CD4-positive, alpha-beta T cell treated with Interleukin-15 for 4 hours (primary cell): ENCODE measurements at regions not wholly inside any gene's neighbourhood (a gene's known extent, or its start where the extent isn't known, plus 50 kb on each side); places are given as distances from the start of the nearest gene placed in this dataset.

Experiments
- DNase-seq: peaks from one replicate; pipeline ENCODE4 v3.0.0-alpha.2; 2020; ENCODE audit warnings: low spot score

GRCh38 chr22:48880749-48881148, 946.9 kb downstream of the BRD1 start:
- DNase-seq, result no peak

DNA sequence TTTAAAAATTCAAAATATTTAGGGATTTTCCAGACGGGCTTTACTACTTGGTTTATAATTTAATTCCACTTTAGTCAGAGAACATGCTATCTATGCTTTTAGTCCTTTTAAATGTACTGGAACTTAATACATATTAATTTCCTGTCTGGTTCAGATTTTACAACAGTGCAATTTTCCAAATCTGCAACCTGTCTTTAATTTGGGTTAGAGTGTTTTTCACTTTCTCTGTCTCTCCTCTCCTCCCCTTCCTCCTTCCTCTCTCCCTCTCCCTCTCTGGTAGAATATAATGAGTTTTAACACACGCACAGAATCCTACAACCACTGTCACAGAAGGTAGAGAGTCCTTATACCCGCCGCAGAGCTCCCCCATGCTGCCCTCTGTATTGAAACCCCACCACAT, 950.7 kb downstream of the BRD1 start:
- DNase-seq, result no peak

DNA sequence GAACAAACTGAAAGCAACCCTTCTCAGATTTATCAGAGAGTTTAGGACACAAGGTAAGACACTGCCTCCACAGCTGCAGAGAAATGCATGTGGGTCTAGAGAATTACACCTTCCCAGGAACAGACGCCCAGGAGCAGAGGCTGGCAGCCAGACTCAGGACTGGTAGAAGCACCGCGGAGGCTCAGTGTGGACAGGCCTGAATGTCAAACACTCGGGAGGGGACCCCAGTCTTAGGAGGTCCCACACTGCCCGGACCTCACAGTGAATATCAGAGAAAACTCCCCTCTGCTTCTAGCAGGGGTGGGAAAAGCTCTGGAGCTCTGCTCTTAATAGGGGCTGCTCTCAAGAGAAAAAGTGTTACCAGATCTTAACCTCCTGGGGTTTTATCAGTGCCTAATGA, 952.7 kb downstream of the BRD1 start:
- no peak for DNase-seq

- DNase-seq, result no peak
These were observed 954.5 kb downstream of the BRD1 start for GRCh38 chr22:48873191-48873520.

DNA sequence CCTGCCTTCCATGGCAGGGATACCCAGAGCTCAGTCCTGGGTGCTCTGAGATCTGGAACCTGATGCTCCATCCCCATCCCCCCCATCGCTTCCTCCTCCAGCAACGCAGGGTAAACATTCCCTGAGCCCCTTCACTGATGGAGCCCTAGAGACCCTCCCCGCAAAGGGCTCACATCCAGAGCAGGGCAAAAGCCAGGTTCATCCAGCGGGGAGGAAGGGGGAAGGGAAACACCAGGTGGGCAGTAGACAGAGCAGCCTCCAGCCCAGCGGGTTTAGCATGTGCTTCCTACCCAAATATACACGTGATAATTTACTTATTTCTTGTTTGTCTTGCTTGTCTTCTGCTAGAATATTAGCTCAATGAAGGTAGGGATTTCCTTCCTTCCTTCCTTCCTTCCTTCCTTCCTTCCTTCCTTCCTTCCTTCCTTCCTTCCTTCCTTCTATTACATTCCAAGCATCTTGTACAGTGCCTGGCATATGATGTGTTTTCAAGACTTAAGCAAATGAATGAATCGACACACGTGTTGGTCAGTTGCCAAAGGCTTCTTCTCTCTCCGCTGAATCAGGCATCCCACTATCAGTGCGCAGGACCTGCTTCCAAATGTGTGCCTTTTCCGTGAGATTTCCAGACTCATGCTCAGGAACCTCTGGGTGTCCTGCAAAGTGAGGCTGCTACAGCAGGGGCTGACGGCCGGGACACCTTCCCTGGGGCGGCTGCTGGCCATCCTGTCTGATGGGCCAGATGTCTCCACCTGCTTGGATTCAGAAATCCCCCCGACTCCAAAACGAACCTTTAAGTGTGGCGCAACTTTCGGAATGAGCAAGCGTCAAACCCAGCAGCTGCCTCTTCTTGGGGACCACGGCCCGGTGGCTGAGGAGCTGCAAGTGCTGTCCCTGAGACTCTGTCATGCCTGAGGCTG, 955.1 kb downstream of the BRD1 start:
- DNase-seq, result no peak

- no peak for DNase-seq
These were observed 956.4 kb downstream of the BRD1 start for GRCh38 chr22:48871176-48871840.

- DNase-seq, result no peak
These were observed 957.2 kb downstream of the BRD1 start for GRCh38 chr22:48870436-48870835.

GRCh38 chr22:48869788-48870187, 957.9 kb downstream of the BRD1 start:
- DNase-seq, result no peak

DNA sequence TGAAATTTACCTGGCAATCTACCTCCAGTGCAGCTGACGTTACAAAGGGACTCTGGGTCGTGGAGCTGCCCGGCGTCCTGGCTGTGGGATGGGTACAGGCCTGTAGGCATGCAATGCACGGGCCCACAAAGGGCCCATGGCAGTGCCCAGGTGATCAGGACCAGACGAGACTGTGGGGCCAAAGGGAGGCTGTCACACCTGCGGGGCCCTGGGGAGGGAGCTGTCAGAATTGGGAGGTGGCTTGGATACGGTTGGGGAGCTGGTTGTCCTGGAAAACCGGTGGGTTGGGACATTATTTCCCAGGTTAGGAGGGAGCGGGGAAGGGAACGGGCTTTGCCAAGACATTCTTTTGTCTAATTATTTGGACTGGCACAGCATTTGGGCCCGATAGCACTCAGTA, 958.5 kb downstream of the BRD1 start:
- DNase-seq, result no peak

DNA sequence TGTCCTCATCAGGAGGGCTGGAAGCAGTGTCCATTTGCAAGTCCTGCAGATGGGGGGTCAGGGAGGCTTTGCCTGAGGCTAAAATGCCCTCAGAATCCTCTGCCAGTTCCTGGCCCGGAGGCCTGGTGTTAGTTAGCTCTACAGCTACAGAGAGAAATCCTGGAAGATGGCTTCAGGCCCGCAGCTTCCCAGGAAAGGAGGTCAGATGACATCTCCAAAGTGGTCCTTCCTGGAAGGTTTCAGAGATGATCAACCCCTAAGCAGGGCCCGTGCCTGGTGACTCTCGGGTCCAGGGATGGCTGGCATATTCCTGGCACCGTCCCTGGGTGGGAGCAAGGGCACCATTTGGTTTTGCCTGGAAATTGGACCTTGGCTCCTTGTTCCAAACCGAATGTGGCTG, 959.1 kb downstream of the BRD1 start:
- DNase-seq, result no peak

DNA sequence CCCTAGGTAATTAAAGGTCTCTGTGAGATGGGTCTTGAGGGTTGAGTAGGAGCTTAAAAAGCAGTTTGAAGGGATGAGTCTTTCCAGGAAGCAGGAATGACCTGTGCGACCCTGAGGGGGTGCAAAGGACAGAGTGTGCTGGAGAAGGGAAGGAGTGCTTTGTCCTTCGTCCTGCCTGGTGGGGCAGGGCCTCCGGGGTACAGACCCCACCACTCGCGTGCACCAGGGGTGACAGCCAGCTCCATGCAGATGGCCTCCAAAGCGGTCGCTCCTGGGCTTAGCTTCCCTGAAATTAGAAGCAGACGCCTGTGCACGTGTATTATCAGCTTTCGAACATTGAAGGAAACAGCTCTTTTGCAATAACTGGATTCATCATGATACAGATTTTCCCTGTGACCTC, 959.8 kb downstream of the BRD1 start:
- no peak for DNase-seq

- DNase-seq, result no peak
These were observed 960.6 kb downstream of the BRD1 start for GRCh38 chr22:48866906-48867681.

DNA sequence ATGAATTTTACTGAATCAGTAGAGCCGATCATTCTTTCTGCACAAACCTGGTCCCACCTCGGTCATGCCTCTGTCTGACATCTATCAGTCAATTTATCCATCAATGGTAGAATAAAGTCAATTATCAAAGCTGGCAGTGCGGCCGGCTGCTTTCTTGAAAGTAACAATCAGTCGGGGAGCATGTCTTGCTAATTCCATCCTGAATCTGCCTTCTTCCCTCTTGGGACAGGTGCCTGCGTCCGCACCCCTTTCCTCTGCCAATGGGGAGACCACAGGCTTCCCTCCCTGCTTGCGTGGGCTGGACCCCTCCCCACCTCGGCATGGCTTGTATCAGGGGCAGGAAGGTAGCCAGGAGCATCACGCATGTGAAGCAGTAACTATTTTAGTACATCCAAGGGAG, 962.9 kb downstream of the BRD1 start:
- DNase-seq, result no peak

GRCh38 chr22:48863965-48864528, 963.6 kb downstream of the BRD1 start:
- DNase-seq, result no peak

GRCh38 chr22:48860557-48860956, 967.1 kb downstream of the BRD1 start:
- DNase-seq, result no peak

DNA sequence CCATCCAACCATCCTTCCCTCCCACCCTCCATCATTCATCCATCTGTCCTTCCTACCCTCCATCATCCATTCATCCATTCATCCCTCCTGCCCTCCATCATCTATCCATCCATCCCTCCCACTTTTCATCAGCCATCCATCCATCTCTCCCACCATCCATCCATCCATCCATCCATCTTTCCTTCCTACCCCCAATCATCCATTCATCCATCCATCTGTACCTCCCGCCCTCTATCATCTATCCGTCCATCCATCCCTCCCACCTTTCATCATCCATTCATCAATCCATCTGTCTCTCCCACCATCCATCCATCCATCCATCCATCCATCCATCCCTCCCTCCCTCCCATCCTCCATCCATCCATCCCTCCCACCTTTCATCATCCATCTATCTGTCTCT, 968.8 kb downstream of the BRD1 start:
- no peak for DNase-seq

- DNase-seq, result no peak
These were observed 969.6 kb downstream of the BRD1 start for GRCh38 chr22:48858121-48858520.

DNA sequence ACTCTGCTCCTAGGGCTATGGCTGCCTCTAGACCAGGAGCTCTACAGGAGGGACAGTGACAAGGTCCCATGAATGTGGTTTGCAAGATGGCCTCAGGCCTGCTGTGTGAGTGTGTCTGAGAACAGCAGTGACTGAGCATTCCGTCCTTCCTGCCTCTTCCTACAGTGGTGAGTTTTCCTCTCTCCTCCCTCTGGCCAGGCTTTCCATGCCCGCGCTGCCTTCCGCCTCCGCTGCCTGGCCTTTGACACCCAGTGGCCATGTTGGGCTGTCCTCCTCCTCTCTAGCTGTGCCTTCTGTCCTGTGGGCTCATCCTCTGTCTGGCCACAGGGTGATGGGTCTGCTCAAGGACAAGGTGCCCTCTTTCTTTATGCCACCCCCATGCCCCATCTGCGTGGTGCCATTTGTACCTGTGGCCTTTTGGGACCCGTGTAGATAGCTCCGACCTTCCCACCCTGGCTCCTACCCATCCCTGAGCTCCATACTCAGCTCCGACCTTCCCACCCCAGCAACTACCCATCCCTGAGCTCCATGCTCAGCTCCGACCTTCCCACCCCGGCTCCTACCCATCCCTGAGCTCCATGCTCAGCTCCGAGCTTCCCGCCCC, 970.4 kb downstream of the BRD1 start:
- DNase-seq, result no peak

DNA sequence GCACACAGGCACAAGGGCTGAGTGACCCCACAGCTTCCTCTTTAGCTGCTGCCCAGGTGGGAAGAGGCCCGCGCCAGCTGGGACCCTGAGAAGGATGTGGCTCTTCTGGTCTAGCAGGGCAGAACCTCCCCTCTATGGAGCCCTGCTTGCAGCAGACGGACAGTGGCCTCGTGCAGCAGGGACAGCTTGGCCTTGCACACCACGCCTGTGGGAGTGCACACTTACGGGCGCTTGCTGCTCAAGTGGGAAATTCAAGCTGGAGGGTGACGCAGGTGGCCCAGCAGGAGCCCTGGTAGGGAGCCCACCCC, 971.4 kb downstream of the BRD1 start:
- no peak for DNase-seq

GRCh38 chr22:48855593-48856307, 971.9 kb downstream of the BRD1 start:
- DNase-seq, result no peak

DNA sequence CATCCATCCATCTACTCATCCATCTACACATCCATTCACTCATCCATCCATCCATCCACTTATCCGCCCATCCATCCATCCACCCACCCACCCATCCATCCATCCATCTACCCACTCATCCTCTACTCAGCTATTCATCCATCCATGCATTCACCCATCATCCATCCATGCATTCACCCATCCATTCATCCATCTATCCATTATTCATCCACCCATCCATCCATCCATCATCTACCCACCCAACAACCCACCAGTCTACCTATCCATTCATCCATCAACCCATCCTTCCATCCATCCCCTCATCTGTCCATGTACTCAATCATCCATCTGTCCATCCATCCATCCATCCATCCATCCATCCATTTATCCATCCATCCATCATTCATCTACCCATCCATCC, 972.7 kb downstream of the BRD1 start:
- DNase-seq, result no peak
